Femur (tissue), 1 donor: ENCODE measurements at regions not wholly inside any gene's neighbourhood (a gene's known extent, or its start where the extent isn't known, plus 50 kb on each side); places are given as distances from the start of the nearest gene placed in this dataset.
A peak's percentile ranks its signal among the peaks of the same experiment; 100 is the strongest.

Experiments used
- DNase-seq: peaks from one replicate; pipeline ENCODE4 v3.0.0-alpha.2; 2017

GRCh38 chr2:185152186-185152585 lies 553.9 kb downstream of the ZNF804A start:
- no peak for DNase-seq

GRCh38 chr2:185161701-185162100 lies 563.4 kb downstream of the ZNF804A start:
- DNase-seq, result no peak

GRCh38 chr2:185174353-185174752 lies 564.3 kb upstream of the FSIP2 start:
- no peak for DNase-seq

- no peak for DNase-seq
These were observed 558.9 kb upstream of the FSIP2 start for GRCh38 chr2:185179743-185180142.

- no peak for DNase-seq
These were observed 556.7 kb upstream of the FSIP2 start for GRCh38 chr2:185181901-185182300.

- DNase-seq, result no peak
These were observed 553.6 kb upstream of the FSIP2 start for GRCh38 chr2:185185044-185185443.

- no peak for DNase-seq
These were observed 551.2 kb upstream of the FSIP2 start for GRCh38 chr2:185187421-185187820.

GRCh38 chr2:185188656-185189055 lies 549.9 kb upstream of the FSIP2 start:
- no peak for DNase-seq

- no peak for DNase-seq
These were observed 537.5 kb upstream of the FSIP2 start for GRCh38 chr2:185201063-185201462.

- no peak for DNase-seq
These were observed 536.2 kb upstream of the FSIP2 start for GRCh38 chr2:185202381-185202780.

- no peak for DNase-seq
These were observed 535.6 kb upstream of the FSIP2 start for GRCh38 chr2:185202945-185203528.

GRCh38 chr2:185208261-185208660 lies 530.3 kb upstream of the FSIP2 start:
- no peak for DNase-seq

- DNase-seq, result no peak
These were observed 523.1 kb upstream of the FSIP2 start for GRCh38 chr2:185215497-185215896.

- no peak for DNase-seq
These were observed 518.6 kb upstream of the FSIP2 start for GRCh38 chr2:185219981-185220380.

GRCh38 chr2:185222311-185222710 lies 516.3 kb upstream of the FSIP2 start:
- no peak for DNase-seq

GRCh38 chr2:185227391-185227790 lies 511.2 kb upstream of the FSIP2 start:
- no peak for DNase-seq

GRCh38 chr2:185239491-185239890 lies 499.1 kb upstream of the FSIP2 start:
- no peak for DNase-seq

- no peak for DNase-seq
These were observed 497.8 kb upstream of the FSIP2 start for GRCh38 chr2:185240796-185241195.

- no peak for DNase-seq
These were observed 497.0 kb upstream of the FSIP2 start for GRCh38 chr2:185241556-185241955.

- no peak for DNase-seq
These were observed 496.1 kb upstream of the FSIP2 start for GRCh38 chr2:185242462-185242861.

- no peak for DNase-seq
These were observed 493.4 kb upstream of the FSIP2 start for GRCh38 chr2:185245216-185245615.

GRCh38 chr2:185245806-185246205 lies 492.8 kb upstream of the FSIP2 start:
- DNase-seq, result peak; percentile 23

GRCh38 chr2:185246717-185247116 lies 491.9 kb upstream of the FSIP2 start:
- no peak for DNase-seq

- DNase-seq, result no peak
These were observed 483.0 kb upstream of the FSIP2 start for GRCh38 chr2:185255566-185255965.

- no peak for DNase-seq
These were observed 472.9 kb upstream of the FSIP2 start for GRCh38 chr2:185265747-185266146.

- no peak for DNase-seq
These were observed 470.0 kb upstream of the FSIP2 start for GRCh38 chr2:185268651-185269050.
